HepG2 (cell line): ENCODE measurements at regions not wholly inside any gene's neighbourhood (a gene's known extent, or its start where the extent isn't known, plus 50 kb on each side); places are given as distances from the start of the nearest gene placed in this dataset.

ENCODE experiments used
- AGO1 ChIP-seq: fragments of 200-400 bp; formaldehyde crosslinking; IDR thresholded peaks from 2 replicates; pipeline ENCODE4 v1.6.1; 2017; ENCODE audit warnings: mild to moderate bottlenecking, low read depth, low read length, moderate library complexity; ENCODE audit not compliant: poor library complexity, severe bottlenecking
- BCLAF1 ChIP-seq: fragments of 450-650 bp; IDR thresholded peaks from 2 replicates; pipeline ENCODE4 v1.6.1; 2017; ENCODE audit warnings: mild to moderate bottlenecking
- CEBPG ChIP-seq: IDR thresholded peaks from 2 replicates; pipeline ENCODE4 v1.6.1; 2016
- CENPX ChIP-seq: sonication (generic); formaldehyde crosslinking; IDR thresholded peaks from 2 replicates; pipeline ENCODE4 v1.9.0; 2021; ENCODE audit warnings: mild to moderate bottlenecking, missing genetic modification reagents, moderate library complexity
- FOXC1 ChIP-seq: sonication (generic); formaldehyde crosslinking; IDR thresholded peaks from 2 replicates; pipeline ENCODE4 v1.8.0; 2022; ENCODE audit warnings: mild to moderate bottlenecking, missing genetic modification reagents, borderline replicate concordance
- GATAD2A ChIP-seq: IDR thresholded peaks from 2 replicates; pipeline ENCODE4 v1.6.1; 2016
- IKZF4 ChIP-seq: sonication (generic); formaldehyde crosslinking; IDR thresholded peaks from 2 replicates; pipeline ENCODE4 v1.5.1; 2020; ENCODE audit warnings: borderline replicate concordance, mild to moderate bottlenecking, low read depth, missing genetic modification reagents; ENCODE audit errors: not compliant biosample characterization
- LCORL ChIP-seq, 2 experiments: fragments of 450-650 bp in 1 of 2; sonication (generic) in 1 of 2; formaldehyde crosslinking in 1 of 2; IDR thresholded peaks; 2 replicates each; pipeline versions ENCODE4 v1.5.0 to v1.6.1; 2017 to 2020; ENCODE audit warnings: antibody characterized with exemption in 1 of 2, missing genetic modification reagents in 1 of 2
- NFAT5 ChIP-seq: sonication (generic); formaldehyde crosslinking; IDR thresholded peaks from 2 replicates; pipeline ENCODE4 v1.4.0; 2020; ENCODE audit warnings: missing genetic modification reagents
- NR2F2 ChIP-seq: IDR thresholded peaks from 2 replicates; pipeline ENCODE4 v1.6.1; 2012; ENCODE audit warnings: low read depth, inconsistent platforms, borderline replicate concordance
- NRL ChIP-seq: sonication (generic); formaldehyde crosslinking; IDR thresholded peaks from 2 replicates; pipeline ENCODE4 v1.5.0; 2020; ENCODE audit warnings: missing genetic modification reagents, mild to moderate bottlenecking, moderate library complexity, borderline replicate concordance
- PLRG1 ChIP-seq: fragments of 450-650 bp; conservative IDR thresholded peaks from 2 replicates; pipeline ENCODE4 v1.6.1; 2016
- POGZ ChIP-seq: sonication (generic); formaldehyde crosslinking; IDR thresholded peaks from 2 replicates; pipeline ENCODE4 v1.4.0; 2020; ENCODE audit warnings: mild to moderate bottlenecking, missing genetic modification reagents
- RFXAP ChIP-seq: sonication (generic); formaldehyde crosslinking; IDR thresholded peaks from 2 replicates; pipeline ENCODE4 v1.4.0; 2020; ENCODE audit warnings: missing genetic modification reagents, borderline replicate concordance
- RXRB ChIP-seq: IDR thresholded peaks from 2 replicates; pipeline ENCODE4 v1.6.1; 2016; ENCODE audit warnings: borderline replicate concordance, missing genetic modification reagents, missing compliant biosample characterization
- SNRNP70 ChIP-seq: fragments of 200-400 bp; formaldehyde crosslinking; IDR thresholded peaks from 2 replicates; pipeline ENCODE4 v1.6.1; 2017; ENCODE audit warnings: mild to moderate bottlenecking, low read depth, low read length, moderate library complexity
- ZNF350 ChIP-seq: sonication (generic); formaldehyde crosslinking; IDR thresholded peaks from 2 replicates; pipeline ENCODE4 v1.4.0; 2020; ENCODE audit warnings: mild to moderate bottlenecking, low read depth, missing genetic modification reagents, borderline replicate concordance
- ZNF501 ChIP-seq: sonication (generic); formaldehyde crosslinking; IDR thresholded peaks from 2 replicates; pipeline ENCODE4 v1.5.1; 2020; ENCODE audit warnings: mild to moderate bottlenecking, moderate library complexity, missing genetic modification reagents
- ZNF615 ChIP-seq: sonication (generic); formaldehyde crosslinking; IDR thresholded peaks from 2 replicates; pipeline ENCODE4 v1.5.0; 2020; ENCODE audit warnings: mild to moderate bottlenecking, missing genetic modification reagents, borderline replicate concordance
- ZNF766 ChIP-seq: sonication (generic); formaldehyde crosslinking; IDR thresholded peaks from 2 replicates; pipeline ENCODE4 v1.5.0; 2020; ENCODE audit warnings: missing genetic modification reagents, borderline replicate concordance
- TF ChIP-seq, protein P1 (sequence below): sonication (generic); formaldehyde crosslinking; IDR thresholded peaks from 2 replicates; pipeline ENCODE4 v1.9.0; 2021; ENCODE audit warnings: missing genetic modification reagents, borderline replicate concordance

DNA sequence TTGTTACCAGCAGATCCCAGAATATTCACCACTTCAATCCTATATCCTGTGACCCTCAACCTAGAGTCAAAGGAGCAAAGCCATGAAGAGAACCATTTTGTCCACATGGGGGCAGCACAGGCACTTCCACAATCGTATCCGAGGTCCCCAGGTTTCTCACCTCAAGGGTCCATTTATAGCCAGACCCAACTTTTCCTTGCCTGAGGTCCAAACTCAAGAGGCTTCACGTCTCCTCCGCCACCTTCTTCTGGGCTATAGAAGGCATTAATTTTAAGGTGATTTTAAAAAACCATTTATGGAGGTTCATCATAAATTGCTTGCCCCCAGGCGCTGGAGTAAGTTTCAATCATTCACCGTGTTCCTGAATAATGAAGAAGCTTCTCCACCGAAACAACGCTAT is 111.6 kb upstream of the NABP1 start (continued):
- no peak for TF ChIP-seq NFAT5 (CRISPR knock-in tag)
- no peak for TF ChIP-seq NR2F2
- TF ChIP-seq SNRNP70, result no peak
- no peak; the same call in 1 of the 2 replicates for TF ChIP-seq FOXC1 (CRISPR knock-in tag)
- TF ChIP-seq IKZF4 (CRISPR knock-in tag), result no peak
- no peak for TF ChIP-seq POGZ (CRISPR knock-in tag)
- TF ChIP-seq ZNF350 (CRISPR knock-in tag), result 0 out of 2 replicates have a peak, but pooled peaks have one; percentile 15
- TF ChIP-seq PLRG1, result no peak
- no peak for TF ChIP-seq CEBPG (CRISPR knock-in tag)
- TF ChIP-seq, protein P1, sequence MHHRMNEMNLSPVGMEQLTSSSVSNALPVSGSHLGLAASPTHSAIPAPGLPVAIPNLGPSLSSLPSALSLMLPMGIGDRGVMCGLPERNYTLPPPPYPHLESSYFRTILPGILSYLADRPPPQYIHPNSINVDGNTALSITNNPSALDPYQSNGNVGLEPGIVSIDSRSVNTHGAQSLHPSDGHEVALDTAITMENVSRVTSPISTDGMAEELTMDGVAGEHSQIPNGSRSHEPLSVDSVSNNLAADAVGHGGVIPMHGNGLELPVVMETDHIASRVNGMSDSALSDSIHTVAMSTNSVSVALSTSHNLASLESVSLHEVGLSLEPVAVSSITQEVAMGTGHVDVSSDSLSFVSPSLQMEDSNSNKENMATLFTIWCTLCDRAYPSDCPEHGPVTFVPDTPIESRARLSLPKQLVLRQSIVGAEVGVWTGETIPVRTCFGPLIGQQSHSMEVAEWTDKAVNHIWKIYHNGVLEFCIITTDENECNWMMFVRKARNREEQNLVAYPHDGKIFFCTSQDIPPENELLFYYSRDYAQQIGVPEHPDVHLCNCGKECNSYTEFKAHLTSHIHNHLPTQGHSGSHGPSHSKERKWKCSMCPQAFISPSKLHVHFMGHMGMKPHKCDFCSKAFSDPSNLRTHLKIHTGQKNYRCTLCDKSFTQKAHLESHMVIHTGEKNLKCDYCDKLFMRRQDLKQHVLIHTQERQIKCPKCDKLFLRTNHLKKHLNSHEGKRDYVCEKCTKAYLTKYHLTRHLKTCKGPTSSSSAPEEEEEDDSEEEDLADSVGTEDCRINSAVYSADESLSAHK, result no peak
- no peak for TF ChIP-seq BCLAF1
- no peak for TF ChIP-seq AGO1
- no peak for TF ChIP-seq RFXAP (CRISPR knock-in tag)
- TF ChIP-seq ZNF501 (CRISPR knock-in tag), result no peak
- TF ChIP-seq NRL, result no peak
- no peak for TF ChIP-seq ZNF615 (CRISPR knock-in tag)
- 0 out of 2 replicates have a peak, but pooled peaks have one; percentile 49 for TF ChIP-seq ZNF766 (CRISPR knock-in tag)
- no peak for TF ChIP-seq LCORL (IDR thresholded peaks at IDR 0.05)
- no peak for TF ChIP-seq LCORL (CRISPR knock-in tag; IDR thresholded peaks at IDR 0.05)
- TF ChIP-seq CENPX (CRISPR knock-in tag), result no peak
- 0 out of 2 replicates have a peak, but pooled peaks have one; percentile 14 for TF ChIP-seq RXRB (CRISPR knock-in tag)
- TF ChIP-seq GATAD2A, result peak; percentile 49; the same call in 1 of the 2 replicates
